Hepatocyte (in vitro differentiated cells): ENCODE measurements at regions not wholly inside any gene's neighbourhood (a gene's known extent, or its start where the extent isn't known, plus 50 kb on each side); places are given as distances from the start of the nearest gene placed in this dataset.

Experiments used
- EZH2 ChIP-seq: fragments of 200-600 bp; sonication (generic); IDR thresholded peaks from 2 replicates; pipeline ENCODE4 v1.6.1; 2016; ENCODE audit warnings: antibody characterized with exemption, mild to moderate bottlenecking, borderline replicate concordance
- EZH2phosphoT487 ChIP-seq: fragments of 200-600 bp; sonication (generic); IDR thresholded peaks from one replicate; pipeline ENCODE4 v1.6.1; 2018; ENCODE audit warnings: antibody characterized with exemption, mild to moderate bottlenecking, low read depth, moderate library complexity; ENCODE audit not compliant: unreplicated experiment, severe bottlenecking
- TF ChIP-seq, protein P1 (sequence below): fragments of 200-600 bp; sonication (generic); IDR thresholded peaks from 2 replicates; pipeline ENCODE4 v1.5.1; 2016; ENCODE audit warnings: antibody characterized with exemption, mild to moderate bottlenecking; ENCODE audit not compliant: poor library complexity

DNA sequence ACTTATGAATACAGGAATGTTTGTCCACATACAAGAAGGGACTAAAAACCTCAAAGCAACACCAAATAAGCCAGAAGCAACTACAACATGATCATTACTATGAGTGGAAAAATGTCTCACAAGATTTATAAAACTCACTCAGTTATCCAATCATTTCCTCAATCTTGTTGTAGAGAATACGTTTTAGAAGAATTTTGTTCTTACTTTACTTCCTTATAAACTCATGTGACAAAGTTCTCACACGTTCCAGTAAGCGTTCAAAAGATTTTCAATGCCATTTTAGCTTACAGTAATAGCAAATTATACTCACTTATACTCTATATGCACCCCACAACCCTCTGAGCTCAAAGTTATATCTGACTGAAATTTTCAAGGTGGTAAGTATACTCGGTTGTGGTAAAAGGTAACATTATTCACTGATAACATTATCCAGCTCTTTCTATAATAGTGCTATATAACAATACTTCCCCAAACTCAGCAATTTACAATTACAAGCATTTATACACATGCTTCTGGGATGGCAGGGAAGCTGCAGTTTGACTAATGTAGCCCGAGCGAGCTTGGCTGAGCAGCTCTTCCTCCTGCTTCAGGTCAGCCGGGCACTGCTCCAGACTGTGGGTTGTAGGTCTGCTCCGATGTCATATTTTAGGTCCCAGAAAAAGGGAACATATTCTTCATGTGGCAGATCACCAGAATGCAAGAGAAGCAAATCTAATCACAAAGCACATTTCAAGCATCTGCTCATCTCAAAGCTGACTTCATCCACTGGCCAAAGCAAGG lies 226.3 kb downstream of the RCHY1 start:
- TF ChIP-seq, protein P1, sequence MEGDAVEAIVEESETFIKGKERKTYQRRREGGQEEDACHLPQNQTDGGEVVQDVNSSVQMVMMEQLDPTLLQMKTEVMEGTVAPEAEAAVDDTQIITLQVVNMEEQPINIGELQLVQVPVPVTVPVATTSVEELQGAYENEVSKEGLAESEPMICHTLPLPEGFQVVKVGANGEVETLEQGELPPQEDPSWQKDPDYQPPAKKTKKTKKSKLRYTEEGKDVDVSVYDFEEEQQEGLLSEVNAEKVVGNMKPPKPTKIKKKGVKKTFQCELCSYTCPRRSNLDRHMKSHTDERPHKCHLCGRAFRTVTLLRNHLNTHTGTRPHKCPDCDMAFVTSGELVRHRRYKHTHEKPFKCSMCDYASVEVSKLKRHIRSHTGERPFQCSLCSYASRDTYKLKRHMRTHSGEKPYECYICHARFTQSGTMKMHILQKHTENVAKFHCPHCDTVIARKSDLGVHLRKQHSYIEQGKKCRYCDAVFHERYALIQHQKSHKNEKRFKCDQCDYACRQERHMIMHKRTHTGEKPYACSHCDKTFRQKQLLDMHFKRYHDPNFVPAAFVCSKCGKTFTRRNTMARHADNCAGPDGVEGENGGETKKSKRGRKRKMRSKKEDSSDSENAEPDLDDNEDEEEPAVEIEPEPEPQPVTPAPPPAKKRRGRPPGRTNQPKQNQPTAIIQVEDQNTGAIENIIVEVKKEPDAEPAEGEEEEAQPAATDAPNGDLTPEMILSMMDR: no peak
- no peak for TF ChIP-seq EZH2phosphoT487
- no peak for TF ChIP-seq EZH2
